HepG2 (cell line): ENCODE measurements at regions not wholly inside any gene's neighbourhood (a gene's known extent, or its start where the extent isn't known, plus 50 kb on each side); places are given as distances from the start of the nearest gene placed in this dataset.

Source experiments
- ATAC-seq: fragments of 200-7000 bp; cut with Tn5 transposase; 3 replicates; pipeline ENCODE4 v1.9.1; 2020; ENCODE audit warnings: mild to moderate bottlenecking, moderate library complexity
- BruUV-seq: library from RNA; stranded (reverse); fragments of 400-500 nt; replicated peaks from 2 replicates; lab custom pipeline; 2021; lab: Mats Ljungman, UMichigan
- CTCF ChIA-PET: fragments of 300-600 bp; formaldehyde crosslinking; extraction: SDS; loops from one replicate; lab custom pipeline; 2021; ENCODE audit warnings: low total read pairs, inconsistent platforms, low intra/inter-chr PET ratio; lab: Yijun Ruan, JAX
- POLR2A ChIA-PET: fragments of 350-600 bp; sonication (Branson Sonifier 250); formaldehyde crosslinking; loops from one replicate; lab custom pipeline; 2020; ENCODE audit warnings: antibody characterized with exemption, inconsistent platforms; lab: Yijun Ruan, JAX
- DNase-seq: peaks from one replicate; pipeline ENCODE4 v3.0.0-alpha.2; 2015; ENCODE audit warnings: low spot score
- FAIRE-seq: peaks from 3 replicates; lab custom pipeline; 2011; peaks lifted over from hg19 to GRCh38; lab: Jason Lieb, UNC
- H2AFZ ChIP-seq: one replicate; pipeline ENCODE4 v1.6.1; 2011; ENCODE audit warnings: low read length, inconsistent platforms
- H3K27ac ChIP-seq: fragments of 300-600 bp; 3 replicates; pipeline ENCODE4 v1.8.0; 2011; ENCODE audit warnings: mixed run types, mild to moderate bottlenecking, mixed read lengths, low read length, inconsistent platforms; ENCODE audit not compliant: insufficient read depth; ENCODE audit errors: extremely low read length
- H3K27me3 ChIP-seq, 2 experiments: fragments of 200-600 bp in 1 of 2; 2 replicates in 1 of 2; 3 replicates in 1 of 2; pipeline versions ENCODE4 v1.6.0 to v1.8.0; 2011; ENCODE audit warnings: low read length in 2 of 2, mild to moderate bottlenecking in 2 of 2, moderate library complexity in 2 of 2, inconsistent platforms in 1 of 2; ENCODE audit not compliant: insufficient read depth in 2 of 2, control insufficient read depth in 1 of 2
- H3K36me3 ChIP-seq, 2 experiments: fragments of 200-600 bp in 1 of 2; replicated peaks in 1 of 2; 2 replicates in 1 of 2; 3 replicates in 1 of 2; pipeline versions ENCODE4 v1.5.1 to v1.8.0; 2011; ENCODE audit warnings: low read length in 2 of 2, inconsistent platforms in 1 of 2; ENCODE audit not compliant: insufficient read depth in 2 of 2, control insufficient read depth in 1 of 2
- H3K4me1 ChIP-seq: 2 replicates; pipeline ENCODE4 v1.5.1; 2012; ENCODE audit warnings: low read length, inconsistent platforms; ENCODE audit not compliant: insufficient read depth
- H3K4me2 ChIP-seq: 2 replicates; pipeline ENCODE4 v1.6.0; 2011; ENCODE audit warnings: low read depth, low read length, inconsistent platforms
- H3K4me3 ChIP-seq, 3 experiments: fragments of 200-600 bp in 1 of 3; sonication (generic), shearing (Covaris generic) in 1 of 3; replicated peaks in 1 of 3; 2 replicates each; pipeline ENCODE4 v1.5.1; 2011 to 2016; ENCODE audit warnings: low read length in 3 of 3, inconsistent platforms in 2 of 3, low read depth in 2 of 3, mild to moderate bottlenecking in 2 of 3, control low read depth in 1 of 3, mixed read lengths in 1 of 3; ENCODE audit not compliant: insufficient read depth in 1 of 3
- H3K79me2 ChIP-seq: one replicate; pipeline ENCODE4 v1.6.1; 2011; ENCODE audit warnings: low read length, inconsistent platforms; ENCODE audit not compliant: insufficient read depth
- H3K9ac ChIP-seq: 2 replicates; pipeline ENCODE4 v1.6.0; 2011; ENCODE audit warnings: mild to moderate bottlenecking, low read depth, low read length, inconsistent platforms; ENCODE audit not compliant: insufficient read depth
- H3K9me3 ChIP-seq: 2 replicates; pipeline ENCODE4 v1.5.1; 2012; ENCODE audit warnings: mild to moderate bottlenecking, low read length
- H4K20me1 ChIP-seq: 2 replicates; pipeline ENCODE4 v1.6.0; 2011; ENCODE audit warnings: inconsistent platforms, mild to moderate bottlenecking, low read length, moderate library complexity; ENCODE audit not compliant: insufficient read depth
- AGO1 ChIP-seq: fragments of 200-400 bp; formaldehyde crosslinking; IDR thresholded peaks from 2 replicates; pipeline ENCODE4 v1.6.1; 2017; ENCODE audit warnings: mild to moderate bottlenecking, low read depth, low read length, moderate library complexity; ENCODE audit not compliant: poor library complexity, severe bottlenecking
- HDAC1 ChIP-seq: sonication (generic); formaldehyde crosslinking; IDR thresholded peaks from 2 replicates; pipeline ENCODE4 v1.5.1; 2020; ENCODE audit warnings: mild to moderate bottlenecking, missing genetic modification reagents
- ISX ChIP-seq: sonication (generic); formaldehyde crosslinking; conservative IDR thresholded peaks from 2 replicates; pipeline ENCODE4 v1.5.0; 2020; ENCODE audit warnings: missing genetic modification reagents
- MYNN ChIP-seq: sonication (generic); formaldehyde crosslinking; IDR thresholded peaks from 2 replicates; pipeline ENCODE4 v1.4.0; 2020; ENCODE audit warnings: mild to moderate bottlenecking, low read depth, missing genetic modification reagents
- POGZ ChIP-seq: sonication (generic); formaldehyde crosslinking; IDR thresholded peaks from 2 replicates; pipeline ENCODE4 v1.4.0; 2020; ENCODE audit warnings: mild to moderate bottlenecking, missing genetic modification reagents
- PRPF4 ChIP-seq: fragments of 200-400 bp; formaldehyde crosslinking; IDR thresholded peaks from 2 replicates; pipeline ENCODE4 v1.6.1; 2016; ENCODE audit warnings: low read length, low read depth; ENCODE audit not compliant: poor library complexity, severe bottlenecking
- SALL2 ChIP-seq: sonication (generic); formaldehyde crosslinking; IDR thresholded peaks from 2 replicates; pipeline ENCODE4 v1.8.1; 2023; ENCODE audit warnings: mild to moderate bottlenecking, missing genetic modification reagents, inconsistent platforms
- ZNF10 ChIP-seq: sonication (generic); formaldehyde crosslinking; IDR thresholded peaks from 2 replicates; pipeline ENCODE4 v1.4.0; 2020; ENCODE audit warnings: mild to moderate bottlenecking, low read depth, missing genetic modification reagents, borderline replicate concordance
- WGBS: methylation state at CpG from one replicate; pipeline ENCODE4 v1.1.6; 2017; ENCODE audit warnings: low lambda C conversion rate; 5-methylcytosine and 5-hydroxymethylcytosine counted together
- in situ Hi-C: cut with HindIII; loops from 2 replicates; pipeline ENCODE4 v1.10.0; 2017; ENCODE audit warnings: low pct_unique_long_range_greater_than_20kb; ENCODE audit not compliant: extremely low pct_ligation_motif_present
- intact Hi-C: fragments of 100-400 bp; cut with micrococcal nuclease; formaldehyde crosslinking; loops from one replicate; pipeline ENCODE4 v1.10.0; 2022; ENCODE audit not compliant: unreplicated experiment
- TF ChIP-seq, protein P1 (sequence below): sonication (generic); formaldehyde crosslinking; IDR thresholded peaks from 2 replicates; pipeline ENCODE4 v1.9.0; 2021; ENCODE audit warnings: missing genetic modification reagents, borderline replicate concordance
- TF ChIP-seq, protein P2 (sequence below): IDR thresholded peaks from 2 replicates; pipeline ENCODE4 v1.4.0; 2020; ENCODE audit warnings: mild to moderate bottlenecking, missing genetic modification reagents
- TF ChIP-seq, protein P3 (sequence below): sonication (generic); formaldehyde crosslinking; conservative IDR thresholded peaks from 2 replicates; pipeline ENCODE4 v1.8.1; 2023; ENCODE audit warnings: missing genetic modification reagents
- TF ChIP-seq, protein P4 (sequence below): sonication (generic); formaldehyde crosslinking; IDR thresholded peaks from 2 replicates; pipeline ENCODE4 v1.8.1; 2023; ENCODE audit warnings: mild to moderate bottlenecking, inconsistent platforms, moderate library complexity, missing genetic modification reagents, borderline replicate concordance
- TF ChIP-seq, protein P5 (sequence below): sonication (generic); formaldehyde crosslinking; IDR thresholded peaks from 2 replicates; pipeline ENCODE4 v1.8.1; 2023; ENCODE audit warnings: mild to moderate bottlenecking, missing genetic modification reagents, borderline replicate concordance
- TF ChIP-seq, protein P6 (sequence below): IDR thresholded peaks from 2 replicates; pipeline ENCODE4 v1.6.1; 2016; ENCODE audit warnings: low read depth, borderline replicate concordance

DNA sequence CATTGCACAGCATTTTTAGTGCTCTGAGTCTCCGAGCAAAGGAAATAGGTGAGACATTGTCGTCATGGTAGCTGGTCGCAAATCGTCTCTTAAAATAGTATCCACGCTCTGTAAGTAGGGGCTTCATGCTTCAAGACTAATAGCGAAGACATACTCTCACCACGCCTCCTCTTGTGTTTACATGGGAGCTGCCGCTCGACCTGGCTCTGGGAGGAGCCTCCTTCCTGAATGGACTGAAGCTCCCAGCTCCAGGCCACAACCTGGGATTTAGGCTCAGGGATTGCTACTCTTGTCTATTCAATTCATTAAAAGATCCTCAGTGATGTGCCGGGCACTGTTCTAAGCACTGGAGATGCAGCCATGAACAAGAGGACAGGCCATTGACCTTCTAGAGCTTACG lies 196.1 kb upstream of the GALNT17 start (continued):
- TF ChIP-seq, protein P1, sequence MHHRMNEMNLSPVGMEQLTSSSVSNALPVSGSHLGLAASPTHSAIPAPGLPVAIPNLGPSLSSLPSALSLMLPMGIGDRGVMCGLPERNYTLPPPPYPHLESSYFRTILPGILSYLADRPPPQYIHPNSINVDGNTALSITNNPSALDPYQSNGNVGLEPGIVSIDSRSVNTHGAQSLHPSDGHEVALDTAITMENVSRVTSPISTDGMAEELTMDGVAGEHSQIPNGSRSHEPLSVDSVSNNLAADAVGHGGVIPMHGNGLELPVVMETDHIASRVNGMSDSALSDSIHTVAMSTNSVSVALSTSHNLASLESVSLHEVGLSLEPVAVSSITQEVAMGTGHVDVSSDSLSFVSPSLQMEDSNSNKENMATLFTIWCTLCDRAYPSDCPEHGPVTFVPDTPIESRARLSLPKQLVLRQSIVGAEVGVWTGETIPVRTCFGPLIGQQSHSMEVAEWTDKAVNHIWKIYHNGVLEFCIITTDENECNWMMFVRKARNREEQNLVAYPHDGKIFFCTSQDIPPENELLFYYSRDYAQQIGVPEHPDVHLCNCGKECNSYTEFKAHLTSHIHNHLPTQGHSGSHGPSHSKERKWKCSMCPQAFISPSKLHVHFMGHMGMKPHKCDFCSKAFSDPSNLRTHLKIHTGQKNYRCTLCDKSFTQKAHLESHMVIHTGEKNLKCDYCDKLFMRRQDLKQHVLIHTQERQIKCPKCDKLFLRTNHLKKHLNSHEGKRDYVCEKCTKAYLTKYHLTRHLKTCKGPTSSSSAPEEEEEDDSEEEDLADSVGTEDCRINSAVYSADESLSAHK: no peak
- TF ChIP-seq PRPF4 (no peak), SALL2 (no peak), MYNN (CRISPR knock-in tag) (no peak), ZNF10 (CRISPR knock-in tag) (no peak), HDAC1 (no peak)
- TF ChIP-seq, protein P2, sequence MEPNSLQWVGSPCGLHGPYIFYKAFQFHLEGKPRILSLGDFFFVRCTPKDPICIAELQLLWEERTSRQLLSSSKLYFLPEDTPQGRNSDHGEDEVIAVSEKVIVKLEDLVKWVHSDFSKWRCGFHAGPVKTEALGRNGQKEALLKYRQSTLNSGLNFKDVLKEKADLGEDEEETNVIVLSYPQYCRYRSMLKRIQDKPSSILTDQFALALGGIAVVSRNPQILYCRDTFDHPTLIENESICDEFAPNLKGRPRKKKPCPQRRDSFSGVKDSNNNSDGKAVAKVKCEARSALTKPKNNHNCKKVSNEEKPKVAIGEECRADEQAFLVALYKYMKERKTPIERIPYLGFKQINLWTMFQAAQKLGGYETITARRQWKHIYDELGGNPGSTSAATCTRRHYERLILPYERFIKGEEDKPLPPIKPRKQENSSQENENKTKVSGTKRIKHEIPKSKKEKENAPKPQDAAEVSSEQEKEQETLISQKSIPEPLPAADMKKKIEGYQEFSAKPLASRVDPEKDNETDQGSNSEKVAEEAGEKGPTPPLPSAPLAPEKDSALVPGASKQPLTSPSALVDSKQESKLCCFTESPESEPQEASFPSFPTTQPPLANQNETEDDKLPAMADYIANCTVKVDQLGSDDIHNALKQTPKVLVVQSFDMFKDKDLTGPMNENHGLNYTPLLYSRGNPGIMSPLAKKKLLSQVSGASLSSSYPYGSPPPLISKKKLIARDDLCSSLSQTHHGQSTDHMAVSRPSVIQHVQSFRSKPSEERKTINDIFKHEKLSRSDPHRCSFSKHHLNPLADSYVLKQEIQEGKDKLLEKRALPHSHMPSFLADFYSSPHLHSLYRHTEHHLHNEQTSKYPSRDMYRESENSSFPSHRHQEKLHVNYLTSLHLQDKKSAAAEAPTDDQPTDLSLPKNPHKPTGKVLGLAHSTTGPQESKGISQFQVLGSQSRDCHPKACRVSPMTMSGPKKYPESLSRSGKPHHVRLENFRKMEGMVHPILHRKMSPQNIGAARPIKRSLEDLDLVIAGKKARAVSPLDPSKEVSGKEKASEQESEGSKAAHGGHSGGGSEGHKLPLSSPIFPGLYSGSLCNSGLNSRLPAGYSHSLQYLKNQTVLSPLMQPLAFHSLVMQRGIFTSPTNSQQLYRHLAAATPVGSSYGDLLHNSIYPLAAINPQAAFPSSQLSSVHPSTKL (CRISPR knock-in tag): no peak

DNA sequence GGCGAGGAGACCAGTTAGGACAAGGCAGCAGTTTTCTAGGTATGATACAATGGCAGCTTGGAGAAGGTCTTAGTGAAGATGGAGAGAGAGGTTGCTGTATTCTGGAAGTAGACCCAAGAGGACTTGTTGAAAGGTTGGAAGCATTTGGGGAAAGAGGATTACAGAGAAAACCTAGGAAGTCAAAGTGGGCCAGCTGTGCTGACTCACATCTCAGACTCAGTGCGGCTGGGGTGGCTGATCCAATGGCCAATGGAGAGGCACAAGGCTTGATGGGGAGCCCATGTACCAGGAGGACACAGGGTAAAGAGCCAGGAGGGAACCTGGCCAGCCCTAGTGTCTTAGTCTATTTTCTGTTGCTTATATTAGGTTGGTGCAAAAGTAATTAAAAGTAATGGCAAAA lies 194.5 kb upstream of the GALNT17 start:
- no peak overlapping the region for H3K4me2 ChIP-seq
- no peaks in the 10 kb centered on the region for H3K79me2 ChIP-seq
- FAIRE-seq: no peak
- no peaks in the 10 kb centered on the region for H3K9me3 ChIP-seq
- BruUV-seq: no TSS peak
- ChIA-PET POLR2A (no interaction called here), CTCF (no interaction called here)
- no peaks in the 10 kb centered on the region for H3K36me3 ChIP-seq
- no peaks in the 10 kb centered on the region for H4K20me1 ChIP-seq
- H3K9ac ChIP-seq: no peak overlapping the region
- no peak overlapping the region for H2AFZ ChIP-seq
- DNase-seq: no peak
- no peaks in the 10 kb centered on the region for H3K4me1 ChIP-seq
- WGBS: 37% methylated on average over 2 of the region's 2 CpGs
- no peak for ATAC-seq
- H3K4me3 ChIP-seq: no peak overlapping the region
- no peaks in the 10 kb centered on the region for H3K27me3 ChIP-seq
- no peak overlapping the region for H3K27ac ChIP-seq
- in situ Hi-C loops (no loop called here), intact Hi-C loops (no loop called here)
- TF ChIP-seq POGZ (CRISPR knock-in tag) (no peak), ISX (CRISPR knock-in tag) (no peak), AGO1 (no peak)
- TF ChIP-seq, protein P3, sequence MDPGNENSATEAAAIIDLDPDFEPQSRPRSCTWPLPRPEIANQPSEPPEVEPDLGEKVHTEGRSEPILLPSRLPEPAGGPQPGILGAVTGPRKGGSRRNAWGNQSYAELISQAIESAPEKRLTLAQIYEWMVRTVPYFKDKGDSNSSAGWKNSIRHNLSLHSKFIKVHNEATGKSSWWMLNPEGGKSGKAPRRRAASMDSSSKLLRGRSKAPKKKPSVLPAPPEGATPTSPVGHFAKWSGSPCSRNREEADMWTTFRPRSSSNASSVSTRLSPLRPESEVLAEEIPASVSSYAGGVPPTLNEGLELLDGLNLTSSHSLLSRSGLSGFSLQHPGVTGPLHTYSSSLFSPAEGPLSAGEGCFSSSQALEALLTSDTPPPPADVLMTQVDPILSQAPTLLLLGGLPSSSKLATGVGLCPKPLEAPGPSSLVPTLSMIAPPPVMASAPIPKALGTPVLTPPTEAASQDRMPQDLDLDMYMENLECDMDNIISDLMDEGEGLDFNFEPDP (CRISPR knock-in tag): no peak
- TF ChIP-seq, protein P4, sequence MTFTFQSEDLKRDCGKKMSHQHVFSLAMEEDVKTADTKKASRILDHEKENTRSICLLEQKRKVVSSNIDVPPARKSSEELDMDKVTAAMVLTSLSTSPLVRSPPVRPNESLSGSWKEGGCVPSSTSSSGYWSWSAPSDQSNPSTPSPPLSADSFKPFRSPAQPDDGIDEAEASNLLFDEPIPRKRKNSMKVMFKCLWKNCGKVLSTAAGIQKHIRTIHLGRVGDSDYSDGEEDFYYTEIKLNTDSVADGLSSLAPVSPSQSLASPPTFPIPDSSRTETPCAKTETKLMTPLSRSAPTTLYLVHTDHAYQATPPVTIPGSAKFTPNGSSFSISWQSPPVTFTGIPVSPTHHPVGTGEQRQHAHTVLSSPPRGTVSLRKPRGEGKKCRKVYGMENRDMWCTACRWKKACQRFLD (CRISPR knock-in tag): no peak
- TF ChIP-seq, protein P5, sequence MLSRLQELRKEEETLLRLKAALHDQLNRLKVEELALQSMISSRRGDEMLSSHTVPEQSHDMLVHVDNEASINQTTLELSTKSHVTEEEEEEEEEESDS (CRISPR knock-in tag): no peak
- TF ChIP-seq, protein P6, sequence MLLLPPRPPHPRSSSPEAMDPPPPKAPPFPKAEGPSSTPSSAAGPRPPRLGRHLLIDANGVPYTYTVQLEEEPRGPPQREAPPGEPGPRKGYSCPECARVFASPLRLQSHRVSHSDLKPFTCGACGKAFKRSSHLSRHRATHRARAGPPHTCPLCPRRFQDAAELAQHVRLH: no peak
